ENCODE measurements at regions not wholly inside any gene's neighbourhood (a gene's known extent, or its start where the extent isn't known, plus 50 kb on each side); places are given as distances from the start of the nearest gene placed in this dataset.

GRCh38 chr3:124043023-124043422, 51.1 kb upstream of the ROPN1 start:
- Histone ChIP-seq H3K4me3 (ENCODE audit: low read depth in 1 of 5, low read length in 5 of 5) (no peak overlapping the region), H3K27me3 (ENCODE audit: control insufficient read depth in 5 of 5, insufficient read depth in 4 of 5, low read length in 5 of 5) (no peaks in the 10 kb centered on the region), H3K9ac (ENCODE audit: low read length in 5 of 5) (no peak overlapping the region), H3K4me1 (ENCODE audit: control insufficient read depth in 5 of 5, insufficient read depth in 5 of 5, low read length in 5 of 5) (peaks cover 0 to 21% (median 0%) of the 10 kb centered on the region in 5 donors), H3K36me3 (ENCODE audit: control insufficient read depth in 5 of 5, insufficient read depth in 5 of 5, low read length in 5 of 5) (no peaks in the 10 kb centered on the region), H3K27ac (ENCODE audit: low read depth, low read length) (no peak overlapping the region), H3K9me3 (ENCODE audit: control insufficient read depth in 5 of 5, low read length in 5 of 5) (peaks cover 0 to 2% (median 0%) of the 10 kb centered on the region in 5 donors)

- no peak overlapping the region for H3K4me3 ChIP-seq (ENCODE audit: low read depth in 1 of 5, low read length in 5 of 5)
- H3K4me1 ChIP-seq (ENCODE audit: control insufficient read depth in 5 of 5, insufficient read depth in 5 of 5, low read length in 5 of 5): peaks cover 0 to 21% (median 0%) of the 10 kb centered on the region in 5 donors
- no peaks in the 10 kb centered on the region for H3K9me3 ChIP-seq (ENCODE audit: control insufficient read depth in 5 of 5, low read length in 5 of 5)
- H3K9ac ChIP-seq (ENCODE audit: low read length in 5 of 5): no peak overlapping the region
- no peaks in the 10 kb centered on the region for H3K36me3 ChIP-seq (ENCODE audit: control insufficient read depth in 5 of 5, insufficient read depth in 5 of 5, low read length in 5 of 5)
- no peaks in the 10 kb centered on the region for H3K27me3 ChIP-seq (ENCODE audit: control insufficient read depth in 5 of 5, insufficient read depth in 4 of 5, low read length in 5 of 5)
- no peak overlapping the region for H3K27ac ChIP-seq (ENCODE audit: low read depth, low read length)
These were observed 53.0 kb upstream of the ROPN1 start for GRCh38 chr3:124044956-124045355.

GRCh38 chr3:124048967-124049798, 57.3 kb upstream of the ROPN1 start:
- H3K4me3 ChIP-seq (ENCODE audit: low read depth in 1 of 5, low read length in 5 of 5): no peak overlapping the region
- H3K4me1 ChIP-seq (ENCODE audit: control insufficient read depth in 5 of 5, insufficient read depth in 5 of 5, low read length in 5 of 5): no peaks in the 10 kb centered on the region
- H3K27ac ChIP-seq (ENCODE audit: low read depth, low read length): no peak overlapping the region
- H3K9ac ChIP-seq (ENCODE audit: low read length in 5 of 5): no peak overlapping the region
- no peaks in the 10 kb centered on the region for H3K9me3 ChIP-seq (ENCODE audit: control insufficient read depth in 5 of 5, low read length in 5 of 5)
- H3K27me3 ChIP-seq (ENCODE audit: control insufficient read depth in 5 of 5, insufficient read depth in 4 of 5, low read length in 5 of 5): no peaks in the 10 kb centered on the region
- H3K36me3 ChIP-seq (ENCODE audit: control insufficient read depth in 5 of 5, insufficient read depth in 5 of 5, low read length in 5 of 5): no peaks in the 10 kb centered on the region

GRCh38 chr3:124051636-124052035, 59.7 kb upstream of the ROPN1 start:
- Histone ChIP-seq H3K9me3 (ENCODE audit: control insufficient read depth in 5 of 5, low read length in 5 of 5) (no peaks in the 10 kb centered on the region), H3K27me3 (ENCODE audit: control insufficient read depth in 5 of 5, insufficient read depth in 4 of 5, low read length in 5 of 5) (no peaks in the 10 kb centered on the region), H3K27ac (ENCODE audit: low read depth, low read length) (no peak overlapping the region), H3K4me3 (ENCODE audit: low read depth in 1 of 5, low read length in 5 of 5) (no peak overlapping the region), H3K9ac (ENCODE audit: low read length in 5 of 5) (no peak overlapping the region), H3K4me1 (ENCODE audit: control insufficient read depth in 5 of 5, insufficient read depth in 5 of 5, low read length in 5 of 5) (peaks cover 0 to 16% (median 5%) of the 10 kb centered on the region in 5 donors), H3K36me3 (ENCODE audit: control insufficient read depth in 5 of 5, insufficient read depth in 5 of 5, low read length in 5 of 5) (no peaks in the 10 kb centered on the region)

- Histone ChIP-seq H3K9ac (ENCODE audit: low read length in 5 of 5) (no peak overlapping the region), H3K27ac (ENCODE audit: low read depth, low read length) (no peak overlapping the region), H3K36me3 (ENCODE audit: control insufficient read depth in 5 of 5, insufficient read depth in 5 of 5, low read length in 5 of 5) (no peaks in the 10 kb centered on the region), H3K4me1 (ENCODE audit: control insufficient read depth in 5 of 5, insufficient read depth in 5 of 5, low read length in 5 of 5) (peaks cover 0 to 24% (median 16%) of the 10 kb centered on the region in 5 donors), H3K27me3 (ENCODE audit: control insufficient read depth in 5 of 5, insufficient read depth in 4 of 5, low read length in 5 of 5) (no peaks in the 10 kb centered on the region), H3K4me3 (ENCODE audit: low read depth in 1 of 5, low read length in 5 of 5) (no peak overlapping the region), H3K9me3 (ENCODE audit: control insufficient read depth in 5 of 5, low read length in 5 of 5) (no peaks in the 10 kb centered on the region)
These were observed 61.9 kb upstream of the ROPN1 start for GRCh38 chr3:124053871-124054270.

- H3K4me1 ChIP-seq (ENCODE audit: control insufficient read depth in 5 of 5, insufficient read depth in 5 of 5, low read length in 5 of 5): peaks cover 0 to 44% (median 31%) of the 10 kb centered on the region in 5 donors
- H3K4me3 ChIP-seq (ENCODE audit: low read depth in 1 of 5, low read length in 5 of 5): no peak overlapping the region
- H3K27ac ChIP-seq (ENCODE audit: low read depth, low read length): no peak overlapping the region
- no peaks in the 10 kb centered on the region for H3K9me3 ChIP-seq (ENCODE audit: control insufficient read depth in 5 of 5, low read length in 5 of 5)
- H3K36me3 ChIP-seq (ENCODE audit: control insufficient read depth in 5 of 5, insufficient read depth in 5 of 5, low read length in 5 of 5): no peaks in the 10 kb centered on the region
- no peak overlapping the region for H3K9ac ChIP-seq (ENCODE audit: low read length in 5 of 5)
- no peaks in the 10 kb centered on the region for H3K27me3 ChIP-seq (ENCODE audit: control insufficient read depth in 5 of 5, insufficient read depth in 4 of 5, low read length in 5 of 5)
These were observed 64.9 kb upstream of the ROPN1 start for GRCh38 chr3:124056846-124057245.

- peaks cover 2 to 50% (median 37%) of the 10 kb centered on the region in 5 donors for H3K4me1 ChIP-seq (ENCODE audit: control insufficient read depth in 5 of 5, insufficient read depth in 5 of 5, low read length in 5 of 5)
- H3K27me3 ChIP-seq (ENCODE audit: control insufficient read depth in 5 of 5, insufficient read depth in 4 of 5, low read length in 5 of 5): no peaks in the 10 kb centered on the region
- H3K36me3 ChIP-seq (ENCODE audit: control insufficient read depth in 5 of 5, insufficient read depth in 5 of 5, low read length in 5 of 5): no peaks in the 10 kb centered on the region
- no peaks in the 10 kb centered on the region for H3K9me3 ChIP-seq (ENCODE audit: control insufficient read depth in 5 of 5, low read length in 5 of 5)
- H3K27ac ChIP-seq (ENCODE audit: low read depth, low read length): no peak overlapping the region
- H3K4me3 ChIP-seq (ENCODE audit: low read depth in 1 of 5, low read length in 5 of 5): no peak overlapping the region
- no peak overlapping the region for H3K9ac ChIP-seq (ENCODE audit: low read length in 5 of 5)
These were observed 65.5 kb upstream of the ROPN1 start for GRCh38 chr3:124057420-124057819.

GRCh38 chr3:124059580-124059979, 67.7 kb upstream of the ROPN1 start:
- no peaks in the 10 kb centered on the region for H3K9me3 ChIP-seq (ENCODE audit: control insufficient read depth in 5 of 5, low read length in 5 of 5)
- no peak overlapping the region for H3K27ac ChIP-seq (ENCODE audit: low read depth, low read length)
- H3K9ac ChIP-seq (ENCODE audit: low read length in 5 of 5): no peak overlapping the region
- no peaks in the 10 kb centered on the region for H3K27me3 ChIP-seq (ENCODE audit: control insufficient read depth in 5 of 5, insufficient read depth in 4 of 5, low read length in 5 of 5)
- no peaks in the 10 kb centered on the region for H3K36me3 ChIP-seq (ENCODE audit: control insufficient read depth in 5 of 5, insufficient read depth in 5 of 5, low read length in 5 of 5)
- H3K4me3 ChIP-seq (ENCODE audit: low read depth in 1 of 5, low read length in 5 of 5): no peak overlapping the region
- peaks cover 7 to 69% (median 55%) of the 10 kb centered on the region in 5 donors for H3K4me1 ChIP-seq (ENCODE audit: control insufficient read depth in 5 of 5, insufficient read depth in 5 of 5, low read length in 5 of 5)

GRCh38 chr3:124063197-124063909, 71.4 kb upstream of the ROPN1 start:
- peak overlapping the region; percentile 42 for H3K27ac ChIP-seq (ENCODE audit: low read depth, low read length)
- H3K27me3 ChIP-seq (ENCODE audit: control insufficient read depth in 5 of 5, insufficient read depth in 4 of 5, low read length in 5 of 5): no peaks in the 10 kb centered on the region
- H3K4me1 ChIP-seq (ENCODE audit: control insufficient read depth in 5 of 5, insufficient read depth in 5 of 5, low read length in 5 of 5): peaks cover 7 to 51% (median 36%) of the 10 kb centered on the region in 5 donors
- H3K9ac ChIP-seq (ENCODE audit: low read length in 5 of 5): no peak overlapping the region
- H3K9me3 ChIP-seq (ENCODE audit: control insufficient read depth in 5 of 5, low read length in 5 of 5): no peaks in the 10 kb centered on the region
- no peaks in the 10 kb centered on the region for H3K36me3 ChIP-seq (ENCODE audit: control insufficient read depth in 5 of 5, insufficient read depth in 5 of 5, low read length in 5 of 5)
- H3K4me3 ChIP-seq (ENCODE audit: low read depth in 1 of 5, low read length in 5 of 5): no peak overlapping the region

- H3K9me3 ChIP-seq (ENCODE audit: control insufficient read depth in 5 of 5, low read length in 5 of 5): no peaks in the 10 kb centered on the region
- H3K4me1 ChIP-seq (ENCODE audit: control insufficient read depth in 5 of 5, insufficient read depth in 5 of 5, low read length in 5 of 5): peaks cover 7 to 51% (median 36%) of the 10 kb centered on the region in 5 donors
- H3K27me3 ChIP-seq (ENCODE audit: control insufficient read depth in 5 of 5, insufficient read depth in 4 of 5, low read length in 5 of 5): no peaks in the 10 kb centered on the region
- no peak overlapping the region for H3K9ac ChIP-seq (ENCODE audit: low read length in 5 of 5)
- peak overlapping the region; percentile 42 for H3K27ac ChIP-seq (ENCODE audit: low read depth, low read length)
- H3K36me3 ChIP-seq (ENCODE audit: control insufficient read depth in 5 of 5, insufficient read depth in 5 of 5, low read length in 5 of 5): no peaks in the 10 kb centered on the region
- H3K4me3 ChIP-seq (ENCODE audit: low read depth in 1 of 5, low read length in 5 of 5): no peak overlapping the region
These were observed 72.1 kb upstream of the ROPN1 start for GRCh38 chr3:124064050-124064449.
